Endometrium (tissue), 2 donors: ENCODE measurements at regions not wholly inside any gene's neighbourhood (a gene's known extent, or its start where the extent isn't known, plus 50 kb on each side); places are given as distances from the start of the nearest gene placed in this dataset.

Source experiments
- FAIRE-seq: peaks from 2 replicates; lab custom pipeline; 2012; peaks lifted over from hg19 to GRCh38; lab: Jason Lieb, UNC
- donor health status: control.
- donor health status: control.

- FAIRE-seq = no peak
These were observed 257.1 kb downstream of the OPA1 start for GRCh38 chr3:193850084-193850619.

GRCh38 chr3:193851428-193851847, 258.4 kb downstream of the OPA1 start:
- no peak for FAIRE-seq

GRCh38 chr3:193851941-193852674, 259.1 kb downstream of the OPA1 start:
- no peak for FAIRE-seq

- FAIRE-seq = no peak
These were observed 259.9 kb downstream of the OPA1 start for GRCh38 chr3:193852901-193853300.

GRCh38 chr3:193853511-193854219, 260.7 kb downstream of the OPA1 start:
- no peak for FAIRE-seq

- FAIRE-seq = no peak
These were observed 265.0 kb downstream of the OPA1 start for GRCh38 chr3:193857996-193858395.

- no peak for FAIRE-seq
These were observed 266.2 kb downstream of the OPA1 start for GRCh38 chr3:193859195-193859594.

- no peak for FAIRE-seq
These were observed 268.0 kb downstream of the OPA1 start for GRCh38 chr3:193861012-193861411.

- no peak for FAIRE-seq
These were observed 269.8 kb downstream of the OPA1 start for GRCh38 chr3:193862843-193863242.

- FAIRE-seq = no peak
These were observed 270.8 kb downstream of the OPA1 start for GRCh38 chr3:193863657-193864357.

- FAIRE-seq = no peak
These were observed 270.6 kb upstream of the HES1 start for GRCh38 chr3:193865339-193865738.

GRCh38 chr3:193865896-193866480, 270.0 kb upstream of the HES1 start:
- FAIRE-seq = no peak

- FAIRE-seq = no peak
These were observed 267.4 kb upstream of the HES1 start for GRCh38 chr3:193868590-193868989.

GRCh38 chr3:193869221-193870201, 266.4 kb upstream of the HES1 start:
- FAIRE-seq = no peak

- FAIRE-seq = no peak
These were observed 265.4 kb upstream of the HES1 start for GRCh38 chr3:193870376-193871219.

GRCh38 chr3:193871220-193871485, 264.8 kb upstream of the HES1 start:
- FAIRE-seq = no peak

GRCh38 chr3:193872265-193872753, 263.6 kb upstream of the HES1 start:
- no peak for FAIRE-seq

- no peak for FAIRE-seq
These were observed 262.3 kb upstream of the HES1 start for GRCh38 chr3:193873426-193874201.

- no peak for FAIRE-seq
These were observed 261.4 kb upstream of the HES1 start for GRCh38 chr3:193874512-193874911.
